ENCODE measurements at regions not wholly inside any gene's neighbourhood (a gene's known extent, or its start where the extent isn't known, plus 50 kb on each side); places are given as distances from the start of the nearest gene placed in this dataset.

GRCh38 chr18:51753365-51754057, 556.0 kb upstream of the MEX3C start:
- DNase-seq (ENCODE audit: low read depth) = no peak
- no peak overlapping the region for H3K4me3 ChIP-seq (ENCODE audit: low read depth, low read length)
- no peak for TF ChIP-seq CTCF (IDR thresholded peaks at IDR 0.05; ENCODE audit: insufficient read depth, low read depth, low read length, missing control alignments)

- no peak for TF ChIP-seq CTCF (IDR thresholded peaks at IDR 0.05; ENCODE audit: insufficient read depth, low read depth, low read length, missing control alignments)
Observed at GRCh38 chr18:51754566-51754965, 557.1 kb upstream of the MEX3C start.

DNA sequence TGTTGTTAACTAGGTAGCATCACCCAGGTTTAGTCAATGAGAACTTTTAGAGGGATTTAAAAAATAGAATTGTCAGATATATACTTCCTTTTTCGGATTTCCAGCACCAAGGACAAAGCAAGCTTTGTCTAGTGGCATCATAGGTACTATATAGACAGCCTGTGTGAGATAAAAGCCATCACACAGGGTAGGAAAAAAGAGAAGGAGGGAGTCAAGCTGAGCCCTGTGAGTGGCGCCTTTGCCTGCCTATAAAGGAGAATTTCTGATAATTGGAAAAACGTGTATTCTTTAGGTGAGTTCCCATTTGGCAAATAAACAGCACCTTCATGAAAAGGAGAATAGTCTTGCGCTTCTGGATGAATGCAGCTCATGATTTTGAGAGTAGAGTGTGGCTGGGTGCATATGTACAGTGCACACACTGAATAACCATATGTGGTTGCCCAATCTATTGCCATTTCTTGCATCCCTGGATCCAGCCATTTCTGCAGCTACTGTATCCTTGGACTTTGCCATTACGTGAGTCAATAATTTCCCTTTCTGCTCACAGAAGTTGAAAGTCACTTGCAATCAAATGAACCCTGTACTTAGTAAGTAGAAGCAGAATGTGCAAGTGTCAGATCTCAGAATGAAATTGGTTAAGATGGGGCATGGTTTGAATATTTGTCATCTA, 559.9 kb upstream of the MEX3C start:
- no peak for TF ChIP-seq CTCF (IDR thresholded peaks at IDR 0.05; ENCODE audit: insufficient read depth, low read depth, low read length, missing control alignments)
- DNase-seq (ENCODE audit: low read depth) = no peak
- H3K4me3 ChIP-seq (ENCODE audit: low read depth, low read length) = no peak overlapping the region

More at GRCh38 chr18:51754566-51754965, 557.1 kb upstream of the MEX3C start:
- DNase-seq (ENCODE audit: low read depth) = no peak
- H3K4me3 ChIP-seq (ENCODE audit: low read depth, low read length) = no peak overlapping the region

- no peak overlapping the region for H3K4me3 ChIP-seq (ENCODE audit: low read depth, low read length)
- TF ChIP-seq CTCF (IDR thresholded peaks at IDR 0.05; ENCODE audit: insufficient read depth, low read depth, low read length, missing control alignments) = no peak
- DNase-seq (ENCODE audit: low read depth) = no peak
Observed at GRCh38 chr18:51762373-51762772, 564.9 kb upstream of the MEX3C start.

DNA sequence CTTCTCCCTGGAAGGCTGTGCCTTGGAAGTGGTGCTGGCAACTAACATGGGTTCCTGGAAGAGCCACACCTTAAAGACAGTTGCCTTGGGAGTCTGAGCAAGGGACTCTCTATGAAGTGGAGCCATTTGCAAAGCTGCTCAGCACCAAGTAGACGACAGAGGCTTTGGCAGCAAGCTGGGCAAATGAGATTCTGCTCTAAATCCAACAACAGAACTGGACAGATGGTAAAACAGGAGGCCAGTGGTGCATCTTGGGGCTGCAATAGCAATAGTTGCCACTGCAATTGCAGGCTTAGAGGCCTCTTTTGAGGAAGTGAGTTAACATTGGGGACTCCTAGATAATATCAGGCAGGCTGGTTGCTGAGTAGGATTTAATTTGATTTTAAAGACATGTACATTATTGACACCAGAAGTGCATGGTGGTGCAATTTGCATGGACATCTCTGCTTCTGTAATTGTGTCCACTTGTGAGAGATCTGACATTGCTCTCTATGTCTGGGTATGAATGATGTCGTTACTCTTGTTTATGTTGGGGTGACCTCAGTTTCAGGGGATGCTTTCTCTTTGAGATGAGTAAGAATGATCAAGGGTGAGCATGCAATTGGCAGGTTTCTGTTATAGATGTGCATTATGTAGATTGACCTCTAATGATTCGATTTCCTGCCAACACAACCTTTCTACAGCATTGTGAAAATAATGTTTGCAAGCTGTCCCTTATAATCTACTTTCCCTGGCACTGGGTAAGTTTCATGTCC, 568.3 kb upstream of the MEX3C start:
- no peak for TF ChIP-seq CTCF (IDR thresholded peaks at IDR 0.05; ENCODE audit: insufficient read depth, low read depth, low read length, missing control alignments)
- peak; percentile 46 for DNase-seq (ENCODE audit: low read depth)
- H3K4me3 ChIP-seq (ENCODE audit: low read depth, low read length) = no peak overlapping the region

DNA sequence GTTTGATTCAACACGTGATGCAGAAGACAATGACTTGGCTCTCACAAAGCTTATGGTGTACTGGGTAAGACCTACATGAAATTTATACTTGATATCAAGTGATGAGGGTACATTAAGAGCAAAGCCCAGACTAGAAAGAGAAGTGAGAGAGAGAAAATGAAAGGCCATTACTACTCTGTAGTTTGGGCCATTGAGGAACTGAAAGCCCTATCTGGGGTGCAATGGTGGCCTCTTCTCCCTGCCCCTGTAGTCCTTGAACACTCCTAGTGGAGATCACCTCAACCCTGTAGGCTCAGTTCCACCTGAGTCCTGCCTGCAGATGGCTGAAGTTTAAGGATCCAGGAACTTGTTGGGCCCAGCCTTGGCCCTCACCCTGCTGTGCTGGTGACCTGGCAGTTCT, 569.8 kb upstream of the MEX3C start:
- peak; percentile 50 for DNase-seq (ENCODE audit: low read depth)
- TF ChIP-seq CTCF (IDR thresholded peaks at IDR 0.05; ENCODE audit: insufficient read depth, low read depth, low read length, missing control alignments) = no peak
- no peak overlapping the region for H3K4me3 ChIP-seq (ENCODE audit: low read depth, low read length)

All from GM12865 (cell line).